SK-N-DZ (cell line): ENCODE measurements at regions not wholly inside any gene's neighbourhood (a gene's known extent, or its start where the extent isn't known, plus 50 kb on each side); places are given as distances from the start of the nearest gene placed in this dataset.

Source experiments
- DNase-seq: peaks from one replicate; pipeline ENCODE4 v3.0.0-alpha.2; 2015; ENCODE audit warnings: low spot score

GRCh38 chr6:132973514-132973993 is 159.2 kb downstream of the RPS12 start:
- DNase-seq, result peak; percentile 87

- no peak for DNase-seq
Measured at GRCh38 chr6:132974122-132974521, 159.8 kb downstream of the RPS12 start.

- DNase-seq, result no peak
Measured at GRCh38 chr6:132977413-132977812, 163.0 kb downstream of the RPS12 start.

- no peak for DNase-seq
Measured at GRCh38 chr6:132978685-132979084, 164.3 kb downstream of the RPS12 start.

GRCh38 chr6:132993738-132994137 is 179.4 kb downstream of the RPS12 start:
- no peak for DNase-seq

GRCh38 chr6:132995009-132995408 is 180.6 kb downstream of the RPS12 start:
- DNase-seq, result no peak

GRCh38 chr6:132995432-132995831 is 181.1 kb downstream of the RPS12 start:
- no peak for DNase-seq

- DNase-seq, result no peak
Measured at GRCh38 chr6:132998418-132998817, 184.0 kb downstream of the RPS12 start.

GRCh38 chr6:133001040-133001565 is 186.7 kb downstream of the RPS12 start:
- DNase-seq, result no peak

GRCh38 chr6:133004304-133004884 is 190.0 kb downstream of the RPS12 start:
- DNase-seq, result no peak

GRCh38 chr6:133012774-133013173 is 198.4 kb downstream of the RPS12 start:
- no peak for DNase-seq

GRCh38 chr6:133016631-133017030 is 202.3 kb downstream of the RPS12 start:
- DNase-seq, result no peak

- DNase-seq, result no peak
Measured at GRCh38 chr6:133017581-133017980, 203.2 kb downstream of the RPS12 start.

GRCh38 chr6:133026705-133027104 is 212.3 kb downstream of the RPS12 start:
- no peak for DNase-seq

GRCh38 chr6:133033263-133033662 is 207.9 kb upstream of the EYA4 start:
- no peak for DNase-seq

- no peak for DNase-seq
Measured at GRCh38 chr6:133034509-133035206, 206.5 kb upstream of the EYA4 start.

GRCh38 chr6:133040094-133040802 is 200.9 kb upstream of the EYA4 start:
- DNase-seq, result peak; percentile 75

GRCh38 chr6:133040803-133041419 is 200.2 kb upstream of the EYA4 start:
- DNase-seq, result peak; percentile 83

GRCh38 chr6:133042550-133043120 is 198.5 kb upstream of the EYA4 start:
- peak; percentile 57 for DNase-seq

GRCh38 chr6:133046576-133046975 is 194.6 kb upstream of the EYA4 start:
- DNase-seq, result no peak

- no peak for DNase-seq
Measured at GRCh38 chr6:133047065-133047665, 194.0 kb upstream of the EYA4 start.
